AG09319 (cell line): ENCODE measurements at regions not wholly inside any gene's neighbourhood (a gene's known extent, or its start where the extent isn't known, plus 50 kb on each side); places are given as distances from the start of the nearest gene placed in this dataset.

Experiments
- DNase-seq: peaks from one replicate; pipeline ENCODE4 v3.0.0-alpha.2; 2010; ENCODE audit warnings: low read depth; ENCODE audit errors: extremely low read depth
- CTCF ChIP-seq: IDR thresholded peaks from 2 replicates; pipeline ENCODE4 v1.5.1; 2011; ENCODE audit warnings: low read depth, mild to moderate bottlenecking, inconsistent platforms, low read length, moderate library complexity

- no peak for TF ChIP-seq CTCF
- no peak for DNase-seq
Observed at GRCh38 chr18:47334966-47335365, 83.5 kb upstream of the SKOR2 start.

GRCh38 chr18:47333926-47334635 is 82.6 kb upstream of the SKOR2 start:
- TF ChIP-seq CTCF, result no peak
- DNase-seq, result no peak

GRCh38 chr18:47331641-47332040 is 80.2 kb upstream of the SKOR2 start:
- no peak for DNase-seq
- no peak for TF ChIP-seq CTCF

- DNase-seq, result no peak
- TF ChIP-seq CTCF, result no peak
Observed at GRCh38 chr18:47331026-47331425, 79.6 kb upstream of the SKOR2 start.

GRCh38 chr18:47323158-47323557 is 71.7 kb upstream of the SKOR2 start:
- no peak for DNase-seq
- TF ChIP-seq CTCF, result no peak

GRCh38 chr18:47321815-47322214 is 70.4 kb upstream of the SKOR2 start:
- TF ChIP-seq CTCF, result no peak
- no peak for DNase-seq

GRCh38 chr18:47317824-47318508 is 66.5 kb upstream of the SKOR2 start:
- DNase-seq, result no peak
- no peak for TF ChIP-seq CTCF
